NB4 (cell line): ENCODE measurements at regions not wholly inside any gene's neighbourhood (a gene's known extent, or its start where the extent isn't known, plus 50 kb on each side); places are given as distances from the start of the nearest gene placed in this dataset.

Experiments used
- DNase-seq: peaks from one replicate; pipeline ENCODE4 v3.0.0; 2010; ENCODE audit warnings: low read depth
- H3K4me3 ChIP-seq: one replicate; pipeline ENCODE4 v1.5.1; 2011; ENCODE audit warnings: mild to moderate bottlenecking, low read depth, low read length, moderate library complexity
- CTCF ChIP-seq: IDR thresholded peaks from one replicate; pipeline ENCODE4 v1.5.1; 2012; ENCODE audit warnings: low read depth, low read length
- MAX ChIP-seq: IDR thresholded peaks from 2 replicates; pipeline ENCODE4 v1.6.1; 2011; ENCODE audit warnings: low read depth, low read length
- MYC ChIP-seq: IDR thresholded peaks from 2 replicates; pipeline ENCODE4 v1.6.1; 2011; ENCODE audit warnings: low read depth, low read length
- POLR2A ChIP-seq: IDR thresholded peaks from 2 replicates; pipeline ENCODE4 v1.6.1; 2011; ENCODE audit warnings: mild to moderate bottlenecking; ENCODE audit not compliant: insufficient read length; ENCODE audit errors: extremely low read depth

GRCh38 chr13:97139691-97140090 lies 82.4 kb upstream of the MBNL2 start:
- DNase-seq = peak; percentile 29
- no peak for TF ChIP-seq POLR2A
- no peak for TF ChIP-seq MYC
- no peak for TF ChIP-seq CTCF
- no peak for TF ChIP-seq MAX
- H3K4me3 ChIP-seq = no peak overlapping the region

- no peak for DNase-seq
- TF ChIP-seq MAX (no peak), CTCF (no peak), POLR2A (no peak), MYC (no peak)
- no peak overlapping the region for H3K4me3 ChIP-seq
Observed at GRCh38 chr13:97140131-97140530, 82.0 kb upstream of the MBNL2 start.

- H3K4me3 ChIP-seq = no peak overlapping the region
- DNase-seq = no peak
- TF ChIP-seq CTCF (no peak), MAX (no peak), POLR2A (no peak), MYC (no peak)
Observed at GRCh38 chr13:97140611-97141010, 81.5 kb upstream of the MBNL2 start.

- TF ChIP-seq POLR2A (no peak), MYC (no peak), MAX (no peak), CTCF (no peak)
- no peak overlapping the region for H3K4me3 ChIP-seq
- no peak for DNase-seq
Observed at GRCh38 chr13:97141097-97141496, 81.0 kb upstream of the MBNL2 start.

GRCh38 chr13:97141564-97142005 lies 80.5 kb upstream of the MBNL2 start:
- TF ChIP-seq POLR2A (no peak), MAX (peak; percentile 45; the same call in 1 of the 2 replicates)
- H3K4me3 ChIP-seq = no peak overlapping the region
- DNase-seq = peak; percentile 69

GRCh38 chr13:97142452-97142851 lies 79.7 kb upstream of the MBNL2 start:
- TF ChIP-seq CTCF (no peak), MYC (no peak), POLR2A (no peak), MAX (no peak)
- no peak for DNase-seq
- H3K4me3 ChIP-seq = no peak overlapping the region
